ENCODE measurements at regions not wholly inside any gene's neighbourhood (a gene's known extent, or its start where the extent isn't known, plus 50 kb on each side); places are given as distances from the start of the nearest gene placed in this dataset.

DNA sequence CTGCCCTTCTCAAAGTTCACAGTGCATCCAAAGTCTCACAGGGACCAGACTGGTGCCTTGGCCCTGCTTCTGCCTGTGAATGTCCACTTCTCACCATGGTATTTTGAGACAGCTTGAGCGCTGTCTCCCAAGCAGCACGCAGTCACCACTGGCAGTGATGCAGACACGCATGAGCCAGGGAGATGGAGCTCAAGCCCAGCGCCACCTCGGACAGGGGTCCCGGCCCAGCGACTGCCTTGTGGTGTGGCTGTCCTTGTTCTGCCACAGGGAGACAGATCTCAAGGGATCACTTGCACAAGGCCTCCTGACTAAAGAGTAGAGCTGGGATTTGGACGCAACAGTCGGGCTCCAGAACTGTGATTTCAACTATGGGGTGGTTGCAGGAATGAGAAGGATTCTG lies 92.6 kb upstream of the MBL2 start:
- H3K27me3 ChIP-seq (ENCODE audit: insufficient read depth, low read depth, severe bottlenecking) = no peaks in the 10 kb centered on the region
- no peak for DNase-seq
- no peak overlapping the region for H3K27ac ChIP-seq
- TF ChIP-seq, protein P1, sequence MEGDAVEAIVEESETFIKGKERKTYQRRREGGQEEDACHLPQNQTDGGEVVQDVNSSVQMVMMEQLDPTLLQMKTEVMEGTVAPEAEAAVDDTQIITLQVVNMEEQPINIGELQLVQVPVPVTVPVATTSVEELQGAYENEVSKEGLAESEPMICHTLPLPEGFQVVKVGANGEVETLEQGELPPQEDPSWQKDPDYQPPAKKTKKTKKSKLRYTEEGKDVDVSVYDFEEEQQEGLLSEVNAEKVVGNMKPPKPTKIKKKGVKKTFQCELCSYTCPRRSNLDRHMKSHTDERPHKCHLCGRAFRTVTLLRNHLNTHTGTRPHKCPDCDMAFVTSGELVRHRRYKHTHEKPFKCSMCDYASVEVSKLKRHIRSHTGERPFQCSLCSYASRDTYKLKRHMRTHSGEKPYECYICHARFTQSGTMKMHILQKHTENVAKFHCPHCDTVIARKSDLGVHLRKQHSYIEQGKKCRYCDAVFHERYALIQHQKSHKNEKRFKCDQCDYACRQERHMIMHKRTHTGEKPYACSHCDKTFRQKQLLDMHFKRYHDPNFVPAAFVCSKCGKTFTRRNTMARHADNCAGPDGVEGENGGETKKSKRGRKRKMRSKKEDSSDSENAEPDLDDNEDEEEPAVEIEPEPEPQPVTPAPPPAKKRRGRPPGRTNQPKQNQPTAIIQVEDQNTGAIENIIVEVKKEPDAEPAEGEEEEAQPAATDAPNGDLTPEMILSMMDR (IDR thresholded peaks at IDR 0.05; ENCODE audit: low read depth, low read length) = no peak
- no peak overlapping the region for H3K4me3 ChIP-seq (ENCODE audit: low read depth, low read length)
- H3K36me3 ChIP-seq = no peaks in the 10 kb centered on the region
- H3K9me3 ChIP-seq (ENCODE audit: severe bottlenecking) = no peaks in the 10 kb centered on the region

GRCh38 chr10:52864201-52865106 lies 91.9 kb upstream of the MBL2 start:
- TF ChIP-seq, protein P1 (IDR thresholded peaks at IDR 0.05; ENCODE audit: low read depth, low read length) = no peak
- DNase-seq = no peak
- no peaks in the 10 kb centered on the region for H3K27me3 ChIP-seq (ENCODE audit: insufficient read depth, low read depth, severe bottlenecking)
- H3K9me3 ChIP-seq (ENCODE audit: severe bottlenecking) = no peaks in the 10 kb centered on the region
- no peak overlapping the region for H3K4me3 ChIP-seq (ENCODE audit: low read depth, low read length)
- H3K36me3 ChIP-seq = no peaks in the 10 kb centered on the region
- H3K27ac ChIP-seq = no peak overlapping the region

GRCh38 chr10:52858722-52859121 lies 86.1 kb upstream of the MBL2 start:
- Histone ChIP-seq H3K27me3 (ENCODE audit: insufficient read depth, low read depth, severe bottlenecking) (no peaks in the 10 kb centered on the region), H3K4me3 (ENCODE audit: low read depth, low read length) (no peak overlapping the region), H3K36me3 (no peaks in the 10 kb centered on the region), H3K9me3 (ENCODE audit: severe bottlenecking) (no peaks in the 10 kb centered on the region), H3K27ac (no peak overlapping the region)
- TF ChIP-seq, protein P1 (IDR thresholded peaks at IDR 0.05; ENCODE audit: low read depth, low read length) = no peak
- no peak for DNase-seq

GRCh38 chr10:52855546-52856325 lies 83.2 kb upstream of the MBL2 start:
- Histone ChIP-seq H3K9me3 (ENCODE audit: severe bottlenecking) (no peaks in the 10 kb centered on the region), H3K36me3 (no peaks in the 10 kb centered on the region), H3K4me3 (ENCODE audit: low read depth, low read length) (no peak overlapping the region), H3K27me3 (ENCODE audit: insufficient read depth, low read depth, severe bottlenecking) (no peaks in the 10 kb centered on the region), H3K27ac (no peak overlapping the region)
- TF ChIP-seq, protein P1 (IDR thresholded peaks at IDR 0.05; ENCODE audit: low read depth, low read length) = no peak
- DNase-seq = no peak

GRCh38 chr10:52853704-52854103 lies 81.1 kb upstream of the MBL2 start:
- H3K27me3 ChIP-seq (ENCODE audit: insufficient read depth, low read depth, severe bottlenecking) = no peaks in the 10 kb centered on the region
- no peaks in the 10 kb centered on the region for H3K36me3 ChIP-seq
- DNase-seq = no peak
- H3K9me3 ChIP-seq (ENCODE audit: severe bottlenecking) = no peaks in the 10 kb centered on the region
- TF ChIP-seq, protein P1 (IDR thresholded peaks at IDR 0.05; ENCODE audit: low read depth, low read length) = no peak
- no peak overlapping the region for H3K4me3 ChIP-seq (ENCODE audit: low read depth, low read length)
- no peak overlapping the region for H3K27ac ChIP-seq

All from WERI-Rb-1 (cell line).